ENCODE measurements at regions not wholly inside any gene's neighbourhood (a gene's known extent, or its start where the extent isn't known, plus 50 kb on each side); places are given as distances from the start of the nearest gene placed in this dataset.
"Not testable (repeated sequence)": the region's sequence is repeated elsewhere in the genome, so short reads cannot be mapped to it uniquely, and the experiment has no call there.

- DNase-seq (ENCODE audit: low read depth in 4 of 4, low spot score in 3 of 4) = no peak
These were observed 227.2 kb downstream of the SLCO4C1 start for GRCh38 chr5:102068870-102069269.

GRCh38 chr5:102049517-102049916 is 246.6 kb downstream of the SLCO4C1 start:
- no peak for DNase-seq (ENCODE audit: low read depth in 4 of 4, low spot score in 3 of 4)

DNA sequence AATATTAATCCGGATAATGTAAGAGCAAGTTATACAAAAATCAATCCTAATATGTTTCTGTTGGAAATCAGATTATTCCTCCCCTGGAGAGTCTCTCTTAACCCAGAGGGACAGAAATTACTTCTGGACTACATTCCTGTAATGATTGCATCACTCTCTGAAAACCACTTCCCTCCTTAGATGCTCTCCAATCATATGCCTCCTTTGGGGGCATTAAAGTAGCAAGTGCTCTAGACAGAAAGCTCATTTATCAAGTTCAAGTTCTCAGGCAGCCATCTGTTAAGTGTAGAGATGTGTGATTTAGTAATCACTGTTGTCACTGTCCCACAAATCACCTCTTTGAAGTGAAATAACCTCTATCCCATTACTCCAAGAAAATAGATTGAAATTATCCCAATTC is 247.1 kb downstream of the SLCO4C1 start:
- DNase-seq (ENCODE audit: low read depth in 4 of 4, low spot score in 3 of 4) = no peak

DNA sequence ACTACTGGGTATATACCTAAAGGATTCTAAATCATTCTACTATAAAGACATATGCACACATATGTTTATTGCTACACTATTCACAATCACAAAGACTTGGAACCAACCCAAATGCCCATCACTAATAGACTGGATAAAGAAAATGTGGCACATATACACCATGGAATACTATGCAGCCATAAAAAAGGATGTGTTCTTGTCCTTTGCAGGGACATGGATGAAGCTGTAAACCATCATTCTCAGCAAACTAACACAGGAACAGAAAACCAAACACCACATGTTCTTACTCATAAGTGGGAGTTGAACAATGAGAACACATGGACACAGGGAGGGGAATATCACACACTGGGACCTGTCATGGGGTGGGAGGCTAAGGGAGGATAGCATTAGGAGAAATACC is 249.0 kb downstream of the SLCO4C1 start:
- DNase-seq (ENCODE audit: low read depth in 4 of 4, low spot score in 3 of 4) = not testable (repeated sequence)

DNA sequence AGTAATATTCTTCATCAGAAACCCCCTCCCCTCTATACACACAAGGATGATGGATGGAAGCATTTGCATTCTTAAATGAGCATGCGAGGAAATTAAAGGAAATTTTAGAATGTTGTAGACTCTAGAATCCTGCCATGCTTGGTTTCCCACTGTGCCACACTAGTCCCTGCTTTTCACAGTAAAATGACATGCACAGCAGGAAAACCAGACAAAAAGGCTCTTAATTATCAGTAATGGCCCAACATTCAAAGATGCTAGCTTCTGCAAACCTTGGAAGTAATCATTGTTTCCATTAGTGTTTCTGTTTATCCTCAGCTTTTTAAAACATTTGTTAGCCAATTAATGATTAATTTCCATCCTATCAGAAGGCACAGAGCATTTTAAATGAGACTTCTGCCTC is 255.8 kb downstream of the SLCO4C1 start:
- no peak for DNase-seq (ENCODE audit: low read depth in 4 of 4, low spot score in 3 of 4)

- no peak for DNase-seq (ENCODE audit: low read depth in 4 of 4, low spot score in 3 of 4)
These were observed 259.2 kb downstream of the SLCO4C1 start for GRCh38 chr5:102036927-102037326.

DNA sequence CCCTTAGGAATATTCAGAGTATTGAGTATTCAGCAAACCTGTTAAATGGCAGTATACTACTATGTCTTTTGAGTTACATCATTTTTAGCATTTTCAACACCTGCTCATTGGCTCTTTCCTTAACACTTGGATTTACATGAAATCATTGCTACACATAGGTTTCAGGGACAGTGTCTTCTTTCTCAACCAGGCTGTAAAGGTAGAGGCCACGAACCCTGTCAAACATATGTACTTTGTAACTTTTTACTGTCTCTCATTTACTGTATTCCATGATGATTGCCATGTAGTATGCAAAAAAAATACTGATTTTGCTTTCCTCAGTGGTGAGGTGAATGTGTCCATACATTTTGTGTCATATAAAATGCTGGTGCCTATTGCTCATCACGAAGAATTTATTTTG is 264.4 kb downstream of the SLCO4C1 start:
- no peak for DNase-seq (ENCODE audit: low read depth in 4 of 4, low spot score in 3 of 4)

- DNase-seq (ENCODE audit: low read depth in 4 of 4, low spot score in 3 of 4) = no peak
These were observed 277.4 kb downstream of the SLCO4C1 start for GRCh38 chr5:102018690-102019089.

GRCh38 chr5:102018279-102018678 is 277.8 kb downstream of the SLCO4C1 start:
- no peak for DNase-seq (ENCODE audit: low read depth in 4 of 4, low spot score in 3 of 4)

DNA sequence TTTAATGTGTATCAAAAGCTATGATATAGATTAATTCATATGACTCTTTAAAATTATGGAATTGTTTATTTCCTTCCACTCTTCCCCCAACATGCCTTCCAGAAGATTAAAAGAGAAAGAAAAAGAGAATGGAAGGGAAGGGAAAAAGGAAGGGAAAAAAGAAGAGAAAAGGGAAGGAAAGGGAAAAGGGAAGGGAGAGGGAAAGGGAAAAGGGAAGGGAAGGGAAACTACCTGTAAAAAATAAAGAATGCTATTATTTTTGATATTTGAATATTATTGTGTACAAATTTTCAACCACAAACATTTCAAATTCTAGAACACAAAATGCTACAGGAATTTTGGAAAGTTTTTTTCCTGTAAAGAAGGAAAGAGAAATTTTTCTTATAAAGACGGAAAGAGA is 281.7 kb downstream of the SLCO4C1 start:
- DNase-seq (ENCODE audit: low read depth in 4 of 4, low spot score in 3 of 4) = no peak

GRCh38 chr5:102010644-102011043 is 285.4 kb downstream of the SLCO4C1 start:
- DNase-seq (ENCODE audit: low read depth in 4 of 4, low spot score in 3 of 4) = no peak

GRCh38 chr5:101997235-101997634 is 298.8 kb downstream of the SLCO4C1 start:
- no peak for DNase-seq (ENCODE audit: low read depth in 4 of 4, low spot score in 3 of 4)

DNA sequence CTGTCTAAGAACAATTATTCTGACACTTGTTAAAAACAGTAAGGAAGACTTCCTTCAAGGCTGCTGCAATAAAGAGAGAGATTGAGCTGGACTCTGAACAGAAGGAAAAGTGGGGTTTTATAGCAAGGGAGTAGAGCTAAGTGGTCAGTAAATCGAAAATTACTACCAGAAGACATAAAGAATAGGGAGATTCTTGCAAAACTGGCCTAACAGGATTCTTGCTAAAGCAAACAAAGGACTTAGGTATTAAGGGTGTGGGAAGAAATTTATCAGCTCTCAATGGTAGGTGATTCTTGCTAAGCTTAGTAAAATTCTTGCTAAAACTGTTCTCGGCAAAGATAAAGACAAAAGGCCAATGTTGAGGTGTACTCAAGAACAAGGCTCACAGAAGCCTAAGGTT is 300.5 kb downstream of the SLCO4C1 start:
- DNase-seq (ENCODE audit: low read depth in 4 of 4, low spot score in 3 of 4) = peak in 1 of 4 donors; percentile 0

- no peak for DNase-seq (ENCODE audit: low read depth in 4 of 4, low spot score in 3 of 4)
These were observed 304.6 kb downstream of the SLCO4C1 start for GRCh38 chr5:101991486-101991885.

DNA sequence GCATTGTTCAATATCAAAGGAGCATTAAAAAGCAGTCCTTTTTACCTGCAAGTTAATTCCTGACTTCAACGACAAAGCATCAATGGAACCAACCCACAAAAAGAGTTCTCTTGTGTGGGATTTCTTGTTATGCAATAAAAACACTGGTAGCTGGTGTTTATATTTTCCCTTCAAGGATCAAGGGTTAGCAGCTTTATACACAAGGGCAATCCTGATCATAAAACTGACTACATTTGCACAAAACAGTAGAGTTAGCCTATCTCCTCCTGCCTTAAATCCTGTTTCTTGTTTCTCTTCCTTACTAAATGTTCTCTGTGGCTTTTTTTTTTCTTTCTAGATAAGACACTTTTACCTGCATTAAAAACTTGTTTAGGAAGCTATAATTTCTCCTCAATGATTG is 306.4 kb downstream of the SLCO4C1 start:
- no peak for DNase-seq (ENCODE audit: low read depth in 4 of 4, low spot score in 3 of 4)

DNA sequence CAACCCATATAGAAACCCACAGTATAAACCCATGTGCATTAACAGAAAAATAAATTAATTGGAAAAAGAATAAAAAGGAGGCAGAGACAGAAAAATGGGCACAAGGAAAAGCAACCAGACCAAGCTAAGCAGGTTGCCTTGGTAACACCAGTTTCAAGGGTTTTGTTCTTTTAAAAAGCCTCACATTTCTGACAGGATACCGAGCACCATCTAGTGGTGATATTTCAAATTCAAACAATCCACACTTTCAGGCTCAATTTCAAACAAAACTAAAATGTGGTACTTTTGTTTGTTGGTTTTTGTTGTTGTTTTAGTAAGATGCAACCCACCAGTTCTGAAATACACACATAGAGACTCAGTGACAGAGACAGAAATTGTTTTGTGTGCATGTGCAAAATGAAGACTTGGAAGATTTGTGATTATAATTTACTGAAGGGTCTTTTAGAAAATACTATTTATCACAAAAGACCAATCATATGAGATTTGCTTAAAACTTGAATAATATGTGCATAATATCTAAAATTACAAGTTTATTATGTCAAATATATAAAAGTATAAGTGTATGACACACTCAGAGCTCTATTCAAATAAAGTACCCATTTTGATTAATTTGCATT is 318.2 kb downstream of the SLCO4C1 start:
- DNase-seq (ENCODE audit: low read depth in 4 of 4, low spot score in 3 of 4) = peak; percentile 2 to 25 (median 14)

- no peak for DNase-seq (ENCODE audit: low read depth in 4 of 4, low spot score in 3 of 4)
These were observed 319.2 kb downstream of the SLCO4C1 start for GRCh38 chr5:101976933-101977332.

DNA sequence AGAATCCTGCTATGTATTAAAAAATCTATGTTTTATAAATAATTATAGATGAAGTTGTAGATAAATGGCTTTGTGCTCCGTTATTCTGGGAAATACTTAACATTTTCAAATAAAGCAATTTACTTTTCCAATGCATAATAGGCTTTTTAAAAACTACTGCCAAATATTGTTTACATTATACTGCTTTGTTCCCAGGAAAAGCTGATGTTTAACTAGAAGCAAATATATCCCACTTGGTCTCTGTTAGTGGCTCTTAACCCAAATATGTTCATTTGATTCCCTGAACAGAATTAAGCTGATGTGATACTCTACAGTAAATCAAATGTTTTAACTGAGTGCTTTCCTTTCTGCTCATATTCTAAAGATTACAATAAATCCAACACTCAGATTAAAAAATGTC is 326.3 kb downstream of the SLCO4C1 start:
- no peak for DNase-seq (ENCODE audit: low read depth in 4 of 4, low spot score in 3 of 4)

DNA sequence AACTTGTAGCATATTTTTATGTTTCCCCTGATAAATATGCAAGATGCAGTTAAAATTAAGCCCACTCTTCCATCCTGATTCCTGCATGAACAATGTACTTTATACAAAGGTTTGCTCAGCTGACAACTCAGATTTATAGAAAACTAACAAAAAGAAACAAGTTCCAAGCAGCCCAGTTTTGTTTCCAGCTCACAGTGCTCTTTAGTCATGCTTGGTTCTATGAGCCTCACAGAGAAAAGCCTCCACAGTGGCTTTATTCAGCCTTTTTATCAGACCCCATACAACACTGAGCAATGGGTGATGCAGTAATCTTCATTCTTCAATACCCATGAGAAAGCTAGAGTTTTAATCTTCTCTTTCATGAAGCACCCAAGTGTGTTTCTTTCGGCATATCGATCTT is 329.6 kb downstream of the SLCO4C1 start:
- DNase-seq (ENCODE audit: low read depth in 4 of 4, low spot score in 3 of 4) = no peak

GRCh38 chr5:101955891-101956290 is 340.2 kb downstream of the SLCO4C1 start:
- no peak for DNase-seq (ENCODE audit: low read depth in 4 of 4, low spot score in 3 of 4)

GRCh38 chr5:101950019-101950418 is 346.1 kb downstream of the SLCO4C1 start:
- DNase-seq (ENCODE audit: low read depth in 4 of 4, low spot score in 3 of 4) = no peak

GRCh38 chr5:101948615-101949014 is 347.5 kb downstream of the SLCO4C1 start:
- no peak for DNase-seq (ENCODE audit: low read depth in 4 of 4, low spot score in 3 of 4)

DNA sequence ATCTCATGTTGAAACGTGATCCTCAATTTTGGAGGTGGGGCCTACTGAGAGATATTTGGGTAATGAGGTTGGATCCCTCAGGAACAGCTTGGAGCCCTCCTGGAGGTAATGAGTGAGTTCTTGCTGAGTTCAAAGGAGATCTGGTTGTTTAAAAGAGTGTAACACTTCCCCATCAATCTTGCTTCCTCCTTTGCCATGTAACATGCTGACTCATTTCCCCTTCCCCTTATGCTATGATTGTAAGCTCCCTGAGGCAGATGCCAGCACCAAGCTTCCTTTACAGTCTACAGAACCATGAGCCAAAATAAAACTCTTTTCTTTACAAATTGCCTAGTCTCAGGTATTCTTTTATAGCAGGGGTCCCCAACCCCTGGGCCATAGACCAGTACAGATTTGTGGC is 352.3 kb downstream of the SLCO4C1 start:
- no peak for DNase-seq (ENCODE audit: low read depth in 4 of 4, low spot score in 3 of 4)
